ENCODE measurements at regions not wholly inside any gene's neighbourhood (a gene's known extent, or its start where the extent isn't known, plus 50 kb on each side); places are given as distances from the start of the nearest gene placed in this dataset.

DNA sequence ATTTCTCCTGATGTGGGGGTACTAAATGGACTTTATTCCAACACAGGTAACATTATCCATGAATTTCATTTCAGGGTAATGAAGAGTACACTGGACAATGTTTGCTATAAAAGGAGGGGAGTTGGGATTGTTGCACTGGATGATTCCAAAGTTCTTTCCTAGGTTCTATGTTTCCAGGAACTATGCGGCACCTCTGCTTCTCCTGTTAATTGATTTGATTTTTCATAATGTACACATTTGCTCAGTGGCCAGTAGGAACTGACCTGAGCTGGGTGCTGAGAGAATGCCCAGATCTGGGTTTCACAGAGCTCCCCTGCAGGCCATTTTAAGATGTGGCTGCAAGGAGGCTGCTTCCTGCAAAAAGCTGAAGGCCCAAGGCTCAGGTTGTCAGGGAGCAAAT is 171.7 kb downstream of the KLF13 start:
- TF ChIP-seq ELK4 (CRISPR knock-in tag; IDR thresholded peaks at IDR 0.05; ENCODE audit: borderline replicate concordance): no peak
- TF ChIP-seq, protein P1, sequence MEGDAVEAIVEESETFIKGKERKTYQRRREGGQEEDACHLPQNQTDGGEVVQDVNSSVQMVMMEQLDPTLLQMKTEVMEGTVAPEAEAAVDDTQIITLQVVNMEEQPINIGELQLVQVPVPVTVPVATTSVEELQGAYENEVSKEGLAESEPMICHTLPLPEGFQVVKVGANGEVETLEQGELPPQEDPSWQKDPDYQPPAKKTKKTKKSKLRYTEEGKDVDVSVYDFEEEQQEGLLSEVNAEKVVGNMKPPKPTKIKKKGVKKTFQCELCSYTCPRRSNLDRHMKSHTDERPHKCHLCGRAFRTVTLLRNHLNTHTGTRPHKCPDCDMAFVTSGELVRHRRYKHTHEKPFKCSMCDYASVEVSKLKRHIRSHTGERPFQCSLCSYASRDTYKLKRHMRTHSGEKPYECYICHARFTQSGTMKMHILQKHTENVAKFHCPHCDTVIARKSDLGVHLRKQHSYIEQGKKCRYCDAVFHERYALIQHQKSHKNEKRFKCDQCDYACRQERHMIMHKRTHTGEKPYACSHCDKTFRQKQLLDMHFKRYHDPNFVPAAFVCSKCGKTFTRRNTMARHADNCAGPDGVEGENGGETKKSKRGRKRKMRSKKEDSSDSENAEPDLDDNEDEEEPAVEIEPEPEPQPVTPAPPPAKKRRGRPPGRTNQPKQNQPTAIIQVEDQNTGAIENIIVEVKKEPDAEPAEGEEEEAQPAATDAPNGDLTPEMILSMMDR (CRISPR knock-in tag; IDR thresholded peaks at IDR 0.05): no peak
- TF ChIP-seq NFIC (IDR thresholded peaks at IDR 0.05; ENCODE audit: low read length): no peak

All from HepG2 (cell line).